ENCODE measurements at regions not wholly inside any gene's neighbourhood (a gene's known extent, or its start where the extent isn't known, plus 50 kb on each side); places are given as distances from the start of the nearest gene placed in this dataset.

DNA sequence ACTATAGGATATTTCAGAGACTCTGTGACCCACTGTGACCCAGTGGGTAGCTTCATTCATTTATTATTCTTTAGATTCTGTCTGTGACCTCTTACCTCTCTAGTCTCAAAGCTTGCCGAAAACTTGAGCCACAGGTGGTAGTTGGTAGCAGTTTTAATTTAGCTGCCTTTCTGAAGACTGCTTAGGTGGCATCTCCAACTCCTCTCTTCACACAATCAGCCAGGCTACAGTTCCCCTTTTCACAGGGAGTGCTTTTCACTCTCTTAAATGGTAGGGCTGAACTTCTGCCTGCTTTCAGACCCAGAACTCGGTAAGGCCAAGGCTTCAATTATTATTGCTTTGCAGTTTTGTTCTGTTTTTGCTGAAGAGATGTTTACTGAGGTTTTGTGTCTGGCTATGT is 349.6 kb downstream of the ARL6IP6 start:
- TF ChIP-seq, protein P1, sequence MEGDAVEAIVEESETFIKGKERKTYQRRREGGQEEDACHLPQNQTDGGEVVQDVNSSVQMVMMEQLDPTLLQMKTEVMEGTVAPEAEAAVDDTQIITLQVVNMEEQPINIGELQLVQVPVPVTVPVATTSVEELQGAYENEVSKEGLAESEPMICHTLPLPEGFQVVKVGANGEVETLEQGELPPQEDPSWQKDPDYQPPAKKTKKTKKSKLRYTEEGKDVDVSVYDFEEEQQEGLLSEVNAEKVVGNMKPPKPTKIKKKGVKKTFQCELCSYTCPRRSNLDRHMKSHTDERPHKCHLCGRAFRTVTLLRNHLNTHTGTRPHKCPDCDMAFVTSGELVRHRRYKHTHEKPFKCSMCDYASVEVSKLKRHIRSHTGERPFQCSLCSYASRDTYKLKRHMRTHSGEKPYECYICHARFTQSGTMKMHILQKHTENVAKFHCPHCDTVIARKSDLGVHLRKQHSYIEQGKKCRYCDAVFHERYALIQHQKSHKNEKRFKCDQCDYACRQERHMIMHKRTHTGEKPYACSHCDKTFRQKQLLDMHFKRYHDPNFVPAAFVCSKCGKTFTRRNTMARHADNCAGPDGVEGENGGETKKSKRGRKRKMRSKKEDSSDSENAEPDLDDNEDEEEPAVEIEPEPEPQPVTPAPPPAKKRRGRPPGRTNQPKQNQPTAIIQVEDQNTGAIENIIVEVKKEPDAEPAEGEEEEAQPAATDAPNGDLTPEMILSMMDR (CRISPR knock-in tag; IDR thresholded peaks at IDR 0.05), result no peak
- TF ChIP-seq, protein P2, sequence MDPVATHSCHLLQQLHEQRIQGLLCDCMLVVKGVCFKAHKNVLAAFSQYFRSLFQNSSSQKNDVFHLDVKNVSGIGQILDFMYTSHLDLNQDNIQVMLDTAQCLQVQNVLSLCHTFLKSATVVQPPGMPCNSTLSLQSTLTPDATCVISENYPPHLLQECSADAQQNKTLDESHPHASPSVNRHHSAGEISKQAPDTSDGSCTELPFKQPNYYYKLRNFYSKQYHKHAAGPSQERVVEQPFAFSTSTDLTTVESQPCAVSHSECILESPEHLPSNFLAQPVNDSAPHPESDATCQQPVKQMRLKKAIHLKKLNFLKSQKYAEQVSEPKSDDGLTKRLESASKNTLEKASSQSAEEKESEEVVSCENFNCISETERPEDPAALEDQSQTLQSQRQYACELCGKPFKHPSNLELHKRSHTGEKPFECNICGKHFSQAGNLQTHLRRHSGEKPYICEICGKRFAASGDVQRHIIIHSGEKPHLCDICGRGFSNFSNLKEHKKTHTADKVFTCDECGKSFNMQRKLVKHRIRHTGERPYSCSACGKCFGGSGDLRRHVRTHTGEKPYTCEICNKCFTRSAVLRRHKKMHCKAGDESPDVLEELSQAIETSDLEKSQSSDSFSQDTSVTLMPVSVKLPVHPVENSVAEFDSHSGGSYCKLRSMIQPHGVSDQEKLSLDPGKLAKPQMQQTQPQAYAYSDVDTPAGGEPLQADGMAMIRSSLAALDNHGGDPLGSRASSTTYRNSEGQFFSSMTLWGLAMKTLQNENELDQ (CRISPR knock-in tag; IDR thresholded peaks at IDR 0.05; ENCODE audit: borderline replicate concordance), result no peak
- TF ChIP-seq TBX3 (IDR thresholded peaks at IDR 0.05; ENCODE audit: borderline replicate concordance), result no peak
- TF ChIP-seq JUND (CRISPR knock-in tag; IDR thresholded peaks at IDR 0.05), result no peak
- no peak for TF ChIP-seq POLR2A (IDR thresholded peaks at IDR 0.05; ENCODE audit: insufficient read depth in 1 of 2, low read depth in 2 of 2, low read length in 2 of 2)
- no peak for TF ChIP-seq PHF20 (CRISPR knock-in tag; IDR thresholded peaks at IDR 0.05)
- no peak for TF ChIP-seq EZH2 (conservative IDR thresholded peaks at IDR 0.05; ENCODE audit: low read depth, low read length)
- TF ChIP-seq KAT8 (CRISPR knock-in tag; IDR thresholded peaks at IDR 0.05), result no peak
- TF ChIP-seq, protein P3, sequence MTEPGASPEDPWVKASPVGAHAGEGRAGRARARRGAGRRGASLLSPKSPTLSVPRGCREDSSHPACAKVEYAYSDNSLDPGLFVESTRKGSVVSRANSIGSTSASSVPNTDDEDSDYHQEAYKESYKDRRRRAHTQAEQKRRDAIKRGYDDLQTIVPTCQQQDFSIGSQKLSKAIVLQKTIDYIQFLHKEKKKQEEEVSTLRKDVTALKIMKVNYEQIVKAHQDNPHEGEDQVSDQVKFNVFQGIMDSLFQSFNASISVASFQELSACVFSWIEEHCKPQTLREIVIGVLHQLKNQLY (CRISPR knock-in tag; IDR thresholded peaks at IDR 0.05), result no peak
- TF ChIP-seq PCBP2 (optimal IDR thresholded peaks at IDR 0.05; ENCODE audit: low read depth, low read length, poor library complexity, severe bottlenecking), result no peak
- no peak for TF ChIP-seq GTF3A (CRISPR knock-in tag; conservative IDR thresholded peaks at IDR 0.05)
- TF ChIP-seq, protein P4, sequence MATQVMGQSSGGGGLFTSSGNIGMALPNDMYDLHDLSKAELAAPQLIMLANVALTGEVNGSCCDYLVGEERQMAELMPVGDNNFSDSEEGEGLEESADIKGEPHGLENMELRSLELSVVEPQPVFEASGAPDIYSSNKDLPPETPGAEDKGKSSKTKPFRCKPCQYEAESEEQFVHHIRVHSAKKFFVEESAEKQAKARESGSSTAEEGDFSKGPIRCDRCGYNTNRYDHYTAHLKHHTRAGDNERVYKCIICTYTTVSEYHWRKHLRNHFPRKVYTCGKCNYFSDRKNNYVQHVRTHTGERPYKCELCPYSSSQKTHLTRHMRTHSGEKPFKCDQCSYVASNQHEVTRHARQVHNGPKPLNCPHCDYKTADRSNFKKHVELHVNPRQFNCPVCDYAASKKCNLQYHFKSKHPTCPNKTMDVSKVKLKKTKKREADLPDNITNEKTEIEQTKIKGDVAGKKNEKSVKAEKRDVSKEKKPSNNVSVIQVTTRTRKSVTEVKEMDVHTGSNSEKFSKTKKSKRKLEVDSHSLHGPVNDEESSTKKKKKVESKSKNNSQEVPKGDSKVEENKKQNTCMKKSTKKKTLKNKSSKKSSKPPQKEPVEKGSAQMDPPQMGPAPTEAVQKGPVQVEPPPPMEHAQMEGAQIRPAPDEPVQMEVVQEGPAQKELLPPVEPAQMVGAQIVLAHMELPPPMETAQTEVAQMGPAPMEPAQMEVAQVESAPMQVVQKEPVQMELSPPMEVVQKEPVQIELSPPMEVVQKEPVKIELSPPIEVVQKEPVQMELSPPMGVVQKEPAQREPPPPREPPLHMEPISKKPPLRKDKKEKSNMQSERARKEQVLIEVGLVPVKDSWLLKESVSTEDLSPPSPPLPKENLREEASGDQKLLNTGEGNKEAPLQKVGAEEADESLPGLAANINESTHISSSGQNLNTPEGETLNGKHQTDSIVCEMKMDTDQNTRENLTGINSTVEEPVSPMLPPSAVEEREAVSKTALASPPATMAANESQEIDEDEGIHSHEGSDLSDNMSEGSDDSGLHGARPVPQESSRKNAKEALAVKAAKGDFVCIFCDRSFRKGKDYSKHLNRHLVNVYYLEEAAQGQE (IDR thresholded peaks at IDR 0.05; ENCODE audit: borderline replicate concordance in 1 of 2, low read depth in 1 of 2, low read length in 2 of 2), result no peak
- TF ChIP-seq TRIM24 (CRISPR knock-in tag; IDR thresholded peaks at IDR 0.05), result no peak

Data from HepG2 (cell line).